ENCODE measurements at regions not wholly inside any gene's neighbourhood (a gene's known extent, or its start where the extent isn't known, plus 50 kb on each side); places are given as distances from the start of the nearest gene placed in this dataset.
"Not testable (repeated sequence)": the region's sequence is repeated elsewhere in the genome, so short reads cannot be mapped to it uniquely, and the experiment has no call there.

DNA sequence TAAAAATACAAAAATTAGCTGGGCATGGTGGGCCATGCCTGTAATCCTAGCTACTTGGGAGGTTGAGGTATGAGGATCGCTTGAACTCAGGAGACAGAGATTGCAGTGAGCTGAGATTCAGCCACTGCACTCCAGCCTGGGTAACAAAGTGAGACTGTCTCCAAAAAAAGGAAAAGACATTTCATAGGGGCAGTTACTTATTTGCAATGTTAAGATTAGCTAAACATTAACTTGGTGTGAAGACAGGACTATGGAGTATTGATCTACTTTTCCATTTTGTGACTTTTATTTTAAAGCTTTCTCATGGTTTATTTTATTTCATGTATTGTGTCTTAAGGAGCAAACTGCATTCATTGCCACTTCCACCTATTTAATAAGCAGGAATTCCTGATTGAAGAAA is 153.0 kb downstream of the UTRN start:
- no peak overlapping the region for H3K4me2 ChIP-seq (ENCODE audit: low read depth, low read length)
- no peak for DNase-seq
- H4K20me1 ChIP-seq (ENCODE audit: insufficient read depth, low read length): no peaks in the 10 kb centered on the region
- no peak overlapping the region for H2AFZ ChIP-seq (ENCODE audit: low read length)
- H3K9me3 ChIP-seq (replicated peaks; ENCODE audit: insufficient read depth, low read length): no peaks in the 10 kb centered on the region
- H3K4me3 ChIP-seq (ENCODE audit: low read length): no peak overlapping the region
- H3K9me2 ChIP-seq (replicated peaks; ENCODE audit: insufficient read depth, low read length): no peaks in the 10 kb centered on the region
- no peaks in the 10 kb centered on the region for H3K27me3 ChIP-seq (replicated peaks; ENCODE audit: insufficient read depth, low read length)
- H3K4me1 ChIP-seq (ENCODE audit: low read length): no peaks in the 10 kb centered on the region
- TF ChIP-seq EZH2phosphoT487 (IDR thresholded peaks at IDR 0.05; ENCODE audit: low read length): no peak
- H3F3A ChIP-seq (ENCODE audit: insufficient read depth, low read length): no peaks in the 10 kb centered on the region
- H3K9ac ChIP-seq (ENCODE audit: low read length): no peak overlapping the region
- H3K79me2 ChIP-seq (ENCODE audit: low read length): no peaks in the 10 kb centered on the region
- H3K27ac ChIP-seq (ENCODE audit: low read length): no peak overlapping the region
- H3K36me3 ChIP-seq (replicated peaks; ENCODE audit: insufficient read depth, low read length): no peaks in the 10 kb centered on the region

DNA sequence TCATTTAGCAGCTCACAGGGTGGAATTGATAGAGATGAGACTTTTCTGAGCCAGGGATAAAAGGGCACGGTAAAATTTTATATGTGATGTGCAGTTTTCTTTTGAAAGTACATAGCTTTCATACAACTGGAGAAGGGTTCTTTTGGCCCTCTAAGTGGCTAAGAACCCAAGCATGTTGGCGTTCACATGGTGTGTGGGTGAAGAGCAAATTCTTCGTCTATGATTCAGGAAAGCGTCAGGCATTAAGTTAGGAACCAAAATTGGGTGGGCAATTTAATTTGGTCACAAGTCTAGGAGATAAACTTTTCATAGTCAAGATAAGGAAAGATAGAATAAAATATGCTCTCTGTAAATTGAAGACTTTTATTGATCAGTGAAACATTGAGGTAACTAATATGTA is 153.9 kb downstream of the UTRN start:
- no peak overlapping the region for H3K27ac ChIP-seq (ENCODE audit: low read length)
- H3K9me3 ChIP-seq (replicated peaks; ENCODE audit: insufficient read depth, low read length): no peaks in the 10 kb centered on the region
- H3K4me3 ChIP-seq (ENCODE audit: low read length): no peak overlapping the region
- H3K79me2 ChIP-seq (ENCODE audit: low read length): no peaks in the 10 kb centered on the region
- no peaks in the 10 kb centered on the region for H3F3A ChIP-seq (ENCODE audit: insufficient read depth, low read length)
- H2AFZ ChIP-seq (ENCODE audit: low read length): no peak overlapping the region
- H3K36me3 ChIP-seq (replicated peaks; ENCODE audit: insufficient read depth, low read length): no peaks in the 10 kb centered on the region
- no peaks in the 10 kb centered on the region for H3K27me3 ChIP-seq (replicated peaks; ENCODE audit: insufficient read depth, low read length)
- TF ChIP-seq EZH2phosphoT487 (IDR thresholded peaks at IDR 0.05; ENCODE audit: low read length) (no peak), EZH2 (optimal IDR thresholded peaks at IDR 0.05; ENCODE audit: low read depth, low read length) (no peak)
- no peaks in the 10 kb centered on the region for H4K20me1 ChIP-seq (ENCODE audit: insufficient read depth, low read length)
- H3K4me2 ChIP-seq (ENCODE audit: low read depth, low read length): no peak overlapping the region
- no peaks in the 10 kb centered on the region for H3K4me1 ChIP-seq (ENCODE audit: low read length)
- DNase-seq: no peak
- H3K9me2 ChIP-seq (replicated peaks; ENCODE audit: insufficient read depth, low read length): no peaks in the 10 kb centered on the region
- H3K9ac ChIP-seq (ENCODE audit: low read length): no peak overlapping the region

DNA sequence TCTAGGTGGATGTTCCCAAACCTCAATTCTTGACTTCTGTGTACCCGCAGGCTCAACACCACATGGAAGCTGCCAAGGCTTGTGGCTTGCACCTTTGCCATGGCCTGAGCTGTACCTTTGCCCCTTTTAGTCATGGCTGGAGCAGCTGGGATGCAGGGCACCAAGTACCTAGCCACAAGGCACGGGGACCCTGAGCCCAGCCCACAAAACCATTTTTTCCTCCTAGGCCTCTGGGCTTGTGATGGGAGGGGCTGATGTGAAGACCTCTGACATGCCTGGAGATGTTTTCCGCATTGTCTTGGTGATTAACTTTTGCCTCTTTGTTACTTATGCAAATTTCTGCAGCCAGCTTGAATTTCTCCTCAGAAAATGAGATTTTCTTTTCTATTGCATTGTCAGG is 156.7 kb downstream of the UTRN start:
- not testable (repeated sequence) for DNase-seq; H4K20me1 ChIP-seq (ENCODE audit: insufficient read depth, low read length); H3K27ac ChIP-seq (ENCODE audit: low read length); H3K4me1 ChIP-seq (ENCODE audit: low read length); H3K36me3 ChIP-seq (replicated peaks; ENCODE audit: insufficient read depth, low read length); H2AFZ ChIP-seq (ENCODE audit: low read length); H3K27me3 ChIP-seq (replicated peaks; ENCODE audit: insufficient read depth, low read length); H3K9me2 ChIP-seq (replicated peaks; ENCODE audit: insufficient read depth, low read length); H3F3A ChIP-seq (ENCODE audit: insufficient read depth, low read length); H3K9me3 ChIP-seq (replicated peaks; ENCODE audit: insufficient read depth, low read length); H3K9ac ChIP-seq (ENCODE audit: low read length); H3K79me2 ChIP-seq (ENCODE audit: low read length); H3K4me2 ChIP-seq (ENCODE audit: low read depth, low read length); H3K4me3 ChIP-seq (ENCODE audit: low read length)

DNA sequence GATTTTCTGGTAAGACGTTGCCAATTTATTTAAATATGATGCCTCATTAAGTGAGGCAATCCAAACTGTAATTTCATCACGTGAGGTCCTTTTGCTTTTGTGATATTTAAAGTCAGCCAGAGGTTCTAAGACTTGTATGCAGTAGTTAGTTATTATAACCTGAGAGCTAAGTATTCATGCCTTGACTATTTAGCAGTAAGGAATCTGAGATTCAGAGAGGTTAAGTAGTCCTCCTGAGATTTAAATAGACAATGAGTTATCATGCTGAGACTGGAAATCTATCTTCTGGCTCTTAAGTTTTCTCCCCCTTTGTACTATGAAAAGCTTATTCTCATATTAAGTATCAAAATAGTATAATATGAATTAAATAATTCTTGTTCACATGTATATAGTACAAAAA is 158.0 kb downstream of the UTRN start:
- Histone ChIP-seq H3K4me2 (ENCODE audit: low read depth, low read length) (no peak overlapping the region), H2AFZ (ENCODE audit: low read length) (no peak overlapping the region), H3K9ac (ENCODE audit: low read length) (no peak overlapping the region), H3F3A (ENCODE audit: insufficient read depth, low read length) (no peaks in the 10 kb centered on the region), H3K9me3 (replicated peaks; ENCODE audit: insufficient read depth, low read length) (no peaks in the 10 kb centered on the region), H3K9me2 (replicated peaks; ENCODE audit: insufficient read depth, low read length) (no peaks in the 10 kb centered on the region), H3K4me1 (ENCODE audit: low read length) (no peaks in the 10 kb centered on the region), H4K20me1 (ENCODE audit: insufficient read depth, low read length) (no peaks in the 10 kb centered on the region), H3K27me3 (replicated peaks; ENCODE audit: insufficient read depth, low read length) (no peaks in the 10 kb centered on the region), H3K27ac (ENCODE audit: low read length) (no peak overlapping the region), H3K79me2 (ENCODE audit: low read length) (no peaks in the 10 kb centered on the region), H3K36me3 (replicated peaks; ENCODE audit: insufficient read depth, low read length) (no peaks in the 10 kb centered on the region), H3K4me3 (ENCODE audit: low read length) (no peak overlapping the region)
- DNase-seq: no peak
- no peak for TF ChIP-seq EZH2phosphoT487 (IDR thresholded peaks at IDR 0.05; ENCODE audit: low read length)
- TF ChIP-seq EZH2 (optimal IDR thresholded peaks at IDR 0.05; ENCODE audit: low read depth, low read length): no peak
- TF ChIP-seq, protein P1, sequence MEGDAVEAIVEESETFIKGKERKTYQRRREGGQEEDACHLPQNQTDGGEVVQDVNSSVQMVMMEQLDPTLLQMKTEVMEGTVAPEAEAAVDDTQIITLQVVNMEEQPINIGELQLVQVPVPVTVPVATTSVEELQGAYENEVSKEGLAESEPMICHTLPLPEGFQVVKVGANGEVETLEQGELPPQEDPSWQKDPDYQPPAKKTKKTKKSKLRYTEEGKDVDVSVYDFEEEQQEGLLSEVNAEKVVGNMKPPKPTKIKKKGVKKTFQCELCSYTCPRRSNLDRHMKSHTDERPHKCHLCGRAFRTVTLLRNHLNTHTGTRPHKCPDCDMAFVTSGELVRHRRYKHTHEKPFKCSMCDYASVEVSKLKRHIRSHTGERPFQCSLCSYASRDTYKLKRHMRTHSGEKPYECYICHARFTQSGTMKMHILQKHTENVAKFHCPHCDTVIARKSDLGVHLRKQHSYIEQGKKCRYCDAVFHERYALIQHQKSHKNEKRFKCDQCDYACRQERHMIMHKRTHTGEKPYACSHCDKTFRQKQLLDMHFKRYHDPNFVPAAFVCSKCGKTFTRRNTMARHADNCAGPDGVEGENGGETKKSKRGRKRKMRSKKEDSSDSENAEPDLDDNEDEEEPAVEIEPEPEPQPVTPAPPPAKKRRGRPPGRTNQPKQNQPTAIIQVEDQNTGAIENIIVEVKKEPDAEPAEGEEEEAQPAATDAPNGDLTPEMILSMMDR (IDR thresholded peaks at IDR 0.05; ENCODE audit: low read length): no peak

DNA sequence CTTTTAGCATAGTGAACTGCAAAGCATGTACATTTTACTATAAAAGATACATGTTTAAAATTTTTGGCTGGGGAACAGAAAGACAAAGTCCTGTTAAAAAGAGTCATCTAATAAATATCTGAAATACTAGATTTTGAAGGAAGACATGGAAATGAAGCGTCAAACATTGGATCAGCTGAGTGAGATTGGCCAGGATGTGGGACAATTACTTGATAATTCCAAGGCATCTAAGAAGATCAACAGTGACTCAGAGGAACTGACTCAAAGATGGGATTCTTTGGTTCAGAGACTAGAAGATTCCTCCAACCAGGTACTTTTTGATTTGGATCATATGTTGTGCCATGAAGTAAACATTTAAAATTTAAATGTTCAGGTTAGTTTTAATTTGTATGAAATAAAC is 162.3 kb downstream of the UTRN start:
- Histone ChIP-seq H2AFZ (ENCODE audit: low read length) (no peak overlapping the region), H3K9me2 (replicated peaks; ENCODE audit: insufficient read depth, low read length) (no peaks in the 10 kb centered on the region), H3K27me3 (replicated peaks; ENCODE audit: insufficient read depth, low read length) (no peaks in the 10 kb centered on the region), H4K20me1 (ENCODE audit: insufficient read depth, low read length) (no peaks in the 10 kb centered on the region), H3K27ac (ENCODE audit: low read length) (no peak overlapping the region), H3K36me3 (replicated peaks; ENCODE audit: insufficient read depth, low read length) (no peaks in the 10 kb centered on the region), H3K4me3 (ENCODE audit: low read length) (no peak overlapping the region), H3K9me3 (replicated peaks; ENCODE audit: insufficient read depth, low read length) (no peaks in the 10 kb centered on the region), H3K9ac (ENCODE audit: low read length) (no peak overlapping the region), H3K79me2 (ENCODE audit: low read length) (no peaks in the 10 kb centered on the region), H3K4me1 (ENCODE audit: low read length) (no peaks in the 10 kb centered on the region), H3K4me2 (ENCODE audit: low read depth, low read length) (no peak overlapping the region), H3F3A (ENCODE audit: insufficient read depth, low read length) (no peaks in the 10 kb centered on the region)
- no peak for DNase-seq
- TF ChIP-seq, protein P1 (IDR thresholded peaks at IDR 0.05; ENCODE audit: low read length): no peak
- TF ChIP-seq EZH2 (optimal IDR thresholded peaks at IDR 0.05; ENCODE audit: low read depth, low read length): no peak
- no peak for TF ChIP-seq EZH2phosphoT487 (IDR thresholded peaks at IDR 0.05; ENCODE audit: low read length)
